Neural progenitor cell (in vitro differentiated cells): ENCODE measurements at regions not wholly inside any gene's neighbourhood (a gene's known extent, or its start where the extent isn't known, plus 50 kb on each side); places are given as distances from the start of the nearest gene placed in this dataset.

Source experiments
- DNase-seq: peaks from one replicate; pipeline ENCODE4 v3.0.0-alpha.2; 2016; ENCODE audit warnings: low spot score
- H2AFZ ChIP-seq: fragments of 200-600 bp; sonication (generic); replicated peaks from 2 replicates; pipeline ENCODE4 v1.6.1; 2016; ENCODE audit warnings: antibody characterized with exemption
- H3F3A ChIP-seq: fragments of 200-600 bp; sonication (generic); 2 replicates; pipeline ENCODE4 v1.6.1; 2016; ENCODE audit warnings: antibody characterized with exemption, low read depth
- H3K27ac ChIP-seq: fragments of 200-600 bp; sonication (generic); 2 replicates; pipeline ENCODE4 v1.5.1; 2016; ENCODE audit warnings: mild to moderate bottlenecking
- H3K27me3 ChIP-seq: fragments of 200-600 bp; sonication (generic); 2 replicates; pipeline ENCODE4 v1.6.1; 2016; ENCODE audit warnings: mild to moderate bottlenecking, moderate library complexity
- H3K36me3 ChIP-seq: fragments of 200-600 bp; sonication (generic); 2 replicates; pipeline ENCODE4 v1.5.1; 2016
- H3K4me1 ChIP-seq: fragments of 200-600 bp; sonication (generic); 2 replicates; pipeline ENCODE4 v1.6.1; 2016; ENCODE audit warnings: mixed run types
- H3K4me2 ChIP-seq: fragments of 200-600 bp; sonication (generic); 2 replicates; pipeline ENCODE4 v1.6.1; 2016
- H3K4me3 ChIP-seq: fragments of 200-600 bp; sonication (generic); 2 replicates; pipeline ENCODE4 v1.5.1; 2016
- H3K79me2 ChIP-seq: fragments of 200-600 bp; sonication (generic); 2 replicates; pipeline ENCODE4 v1.6.1; 2016; ENCODE audit warnings: low read depth
- H3K9ac ChIP-seq: fragments of 200-600 bp; sonication (generic); 2 replicates; pipeline ENCODE4 v1.6.1; 2016
- H3K9me3 ChIP-seq: fragments of 200-600 bp; sonication (generic); 2 replicates; pipeline ENCODE4 v1.5.1; 2016; ENCODE audit warnings: low read depth
- H4K20me1 ChIP-seq: fragments of 200-600 bp; sonication (generic); 2 replicates; pipeline ENCODE4 v1.6.1; 2016; ENCODE audit warnings: low read depth
- H3K27ac Mint-ChIP-seq: 3 replicates; pipeline ENCODE4 v1.8.0; 2021; ENCODE audit warnings: mixed read lengths
- H3K27me3 Mint-ChIP-seq: 2 replicates; pipeline ENCODE4 v1.8.0; 2022; ENCODE audit warnings: low read depth, mild to moderate bottlenecking, inconsistent platforms, moderate library complexity, mixed read lengths; ENCODE audit not compliant: insufficient read depth
- H3K36me3 Mint-ChIP-seq: 3 replicates; pipeline ENCODE4 v1.8.0; 2021; ENCODE audit warnings: mixed read lengths
- H3K4me1 Mint-ChIP-seq: 3 replicates; pipeline ENCODE4 v1.8.0; 2021; ENCODE audit warnings: mixed read lengths
- H3K4me3 Mint-ChIP-seq: 3 replicates; pipeline ENCODE4 v1.8.0; 2021; ENCODE audit warnings: mild to moderate bottlenecking, moderate library complexity, mixed read lengths
- H3K9me3 Mint-ChIP-seq: 3 replicates; pipeline ENCODE4 v1.8.0; 2020; ENCODE audit warnings: mixed read lengths
- EZH2 ChIP-seq: fragments of 200-600 bp; sonication (generic); IDR thresholded peaks from 2 replicates; pipeline ENCODE4 v1.6.1; 2017; ENCODE audit warnings: antibody characterized with exemption, mild to moderate bottlenecking, moderate library complexity
- EZH2phosphoT487 ChIP-seq: fragments of 200-600 bp; sonication (generic); IDR thresholded peaks from 2 replicates; pipeline ENCODE4 v1.6.1; 2017; ENCODE audit warnings: antibody characterized with exemption
- TF ChIP-seq, protein P1 (sequence below): fragments of 200-600 bp; sonication (generic); IDR thresholded peaks from 2 replicates; pipeline ENCODE4 v1.5.1; 2017; ENCODE audit warnings: antibody characterized with exemption, mild to moderate bottlenecking

DNA sequence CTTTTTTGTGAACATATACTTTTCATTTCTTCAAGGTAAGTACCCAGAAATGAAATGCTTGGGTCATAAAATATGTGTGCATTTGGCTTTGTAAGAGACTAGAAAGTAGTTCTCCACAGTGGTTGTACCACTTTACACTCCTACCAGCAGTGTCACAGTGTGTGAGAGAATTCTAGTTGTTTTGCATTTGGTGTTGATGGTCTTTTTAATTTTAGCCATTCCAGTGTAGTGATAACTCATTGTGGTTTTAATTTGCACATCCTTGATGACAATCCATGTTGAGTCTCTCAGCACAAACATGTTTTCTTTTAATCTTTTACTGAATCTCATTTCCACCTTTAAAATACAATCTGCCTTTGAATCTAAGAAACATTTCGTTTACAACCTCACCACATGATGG lies 402.5 kb upstream of the ETAA1 start:
- Histone ChIP-seq H3K79me2 (no peaks in the 10 kb centered on the region), H3K36me3 (no peaks in the 10 kb centered on the region), H3K27me3 (no peaks in the 10 kb centered on the region), H4K20me1 (no peaks in the 10 kb centered on the region), H3K4me2 (no peak overlapping the region), H3K4me3 (no peak overlapping the region), H3K4me1 (no peaks in the 10 kb centered on the region), H2AFZ (no peak overlapping the region), H3K9ac (no peak overlapping the region), H3K27ac (no peak overlapping the region), H3F3A (no peaks in the 10 kb centered on the region), H3K9me3 (no peaks in the 10 kb centered on the region)
- Mint-ChIP-seq H3K4me3 (no peak overlapping the region), H3K27me3 (no peaks in the 10 kb centered on the region), H3K36me3 (no peaks in the 10 kb centered on the region), H3K27ac (no peak overlapping the region), H3K4me1 (no peaks in the 10 kb centered on the region), H3K9me3 (no peaks in the 10 kb centered on the region)
- TF ChIP-seq EZH2phosphoT487 (no peak), EZH2 (no peak)
- TF ChIP-seq, protein P1, sequence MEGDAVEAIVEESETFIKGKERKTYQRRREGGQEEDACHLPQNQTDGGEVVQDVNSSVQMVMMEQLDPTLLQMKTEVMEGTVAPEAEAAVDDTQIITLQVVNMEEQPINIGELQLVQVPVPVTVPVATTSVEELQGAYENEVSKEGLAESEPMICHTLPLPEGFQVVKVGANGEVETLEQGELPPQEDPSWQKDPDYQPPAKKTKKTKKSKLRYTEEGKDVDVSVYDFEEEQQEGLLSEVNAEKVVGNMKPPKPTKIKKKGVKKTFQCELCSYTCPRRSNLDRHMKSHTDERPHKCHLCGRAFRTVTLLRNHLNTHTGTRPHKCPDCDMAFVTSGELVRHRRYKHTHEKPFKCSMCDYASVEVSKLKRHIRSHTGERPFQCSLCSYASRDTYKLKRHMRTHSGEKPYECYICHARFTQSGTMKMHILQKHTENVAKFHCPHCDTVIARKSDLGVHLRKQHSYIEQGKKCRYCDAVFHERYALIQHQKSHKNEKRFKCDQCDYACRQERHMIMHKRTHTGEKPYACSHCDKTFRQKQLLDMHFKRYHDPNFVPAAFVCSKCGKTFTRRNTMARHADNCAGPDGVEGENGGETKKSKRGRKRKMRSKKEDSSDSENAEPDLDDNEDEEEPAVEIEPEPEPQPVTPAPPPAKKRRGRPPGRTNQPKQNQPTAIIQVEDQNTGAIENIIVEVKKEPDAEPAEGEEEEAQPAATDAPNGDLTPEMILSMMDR, result no peak
- no peak for DNase-seq

DNA sequence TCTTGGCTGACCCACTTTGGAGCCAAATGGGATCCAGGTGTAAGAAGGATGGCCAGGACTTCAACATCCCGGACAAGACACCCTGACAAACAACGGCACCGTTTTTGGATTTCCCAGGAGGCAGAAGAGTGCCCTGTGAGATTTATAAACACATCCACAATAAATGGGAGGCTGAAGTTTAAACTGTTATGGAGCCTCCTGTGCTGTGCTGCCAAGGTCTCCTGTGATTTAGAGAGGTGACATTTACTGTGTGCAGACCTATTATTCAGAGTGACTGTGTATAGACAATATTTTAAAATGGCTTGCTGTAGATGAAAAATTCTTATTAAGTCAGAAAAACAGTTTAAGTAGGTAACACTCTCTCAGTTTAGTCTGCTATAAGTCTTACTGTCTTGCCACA lies 401.5 kb upstream of the ETAA1 start:
- no peaks in the 10 kb centered on the region for H3K4me1 ChIP-seq
- no peaks in the 10 kb centered on the region for H3K4me1 Mint-ChIP-seq
- no peaks in the 10 kb centered on the region for H3K27me3 ChIP-seq
- H3K9me3 Mint-ChIP-seq, result no peaks in the 10 kb centered on the region
- no peaks in the 10 kb centered on the region for H3K36me3 Mint-ChIP-seq
- H3F3A ChIP-seq, result no peaks in the 10 kb centered on the region
- H3K4me3 Mint-ChIP-seq, result no peak overlapping the region
- H2AFZ ChIP-seq, result no peak overlapping the region
- no peaks in the 10 kb centered on the region for H3K27me3 Mint-ChIP-seq
- no peaks in the 10 kb centered on the region for H3K79me2 ChIP-seq
- TF ChIP-seq EZH2phosphoT487, result no peak
- TF ChIP-seq, protein P1, result no peak
- TF ChIP-seq EZH2, result no peak
- no peak overlapping the region for H3K27ac ChIP-seq
- H3K9ac ChIP-seq, result no peak overlapping the region
- H3K36me3 ChIP-seq, result no peaks in the 10 kb centered on the region
- no peak overlapping the region for H3K27ac Mint-ChIP-seq
- H3K4me2 ChIP-seq, result no peak overlapping the region
- no peak overlapping the region for H3K4me3 ChIP-seq
- no peaks in the 10 kb centered on the region for H3K9me3 ChIP-seq
- H4K20me1 ChIP-seq, result no peaks in the 10 kb centered on the region
- no peak for DNase-seq

DNA sequence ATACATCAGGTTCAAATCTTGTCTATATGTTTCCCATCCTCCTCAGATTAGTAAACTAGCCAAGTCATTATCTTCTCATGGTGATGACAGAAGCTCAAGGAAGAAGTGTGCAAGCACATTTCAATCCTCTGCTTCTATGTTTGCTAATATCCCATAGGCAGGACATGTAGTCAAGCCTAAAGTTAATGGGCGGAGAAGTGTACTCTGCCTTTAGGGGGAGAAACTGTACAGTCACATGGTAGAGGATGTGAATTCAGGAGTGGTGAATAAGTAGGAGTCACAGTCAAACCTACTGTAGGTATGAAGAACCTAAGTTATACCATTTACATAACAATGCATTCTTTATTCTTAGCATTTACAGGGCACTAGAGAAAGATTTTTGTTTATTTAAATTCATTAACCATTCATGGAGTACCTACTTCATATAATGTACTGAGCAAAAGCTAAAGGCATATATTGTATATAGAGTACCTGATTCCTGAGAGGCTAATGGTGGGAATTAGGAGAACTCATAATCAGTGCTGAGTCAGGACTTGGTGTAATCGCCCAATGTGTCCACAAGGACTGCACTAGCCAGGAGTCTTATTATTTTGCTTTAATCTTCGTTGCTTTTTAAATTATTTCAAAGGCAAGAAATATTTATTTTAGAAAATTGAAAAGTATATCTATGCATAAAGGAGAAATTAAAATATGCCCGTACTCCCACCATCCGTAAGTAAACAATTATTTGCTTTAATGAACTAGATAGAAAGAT lies 394.3 kb upstream of the ETAA1 start:
- DNase-seq, result no peak
- no peak overlapping the region for H3K27ac ChIP-seq
- Mint-ChIP-seq H3K4me1 (no peaks in the 10 kb centered on the region), H3K27me3 (no peaks in the 10 kb centered on the region), H3K27ac (no peak overlapping the region), H3K4me3 (no peak overlapping the region), H3K36me3 (no peaks in the 10 kb centered on the region), H3K9me3 (no peaks in the 10 kb centered on the region)
- H3K79me2 ChIP-seq, result no peaks in the 10 kb centered on the region
- H3K9ac ChIP-seq, result no peak overlapping the region
- no peak overlapping the region for H2AFZ ChIP-seq
- H3K36me3 ChIP-seq, result no peaks in the 10 kb centered on the region
- no peaks in the 10 kb centered on the region for H3K4me1 ChIP-seq
- no peak overlapping the region for H3K4me3 ChIP-seq
- TF ChIP-seq EZH2phosphoT487, result no peak
- no peak for TF ChIP-seq EZH2
- TF ChIP-seq, protein P1, result peak; percentile 33
- H3K4me2 ChIP-seq, result no peak overlapping the region
- H3F3A ChIP-seq, result no peaks in the 10 kb centered on the region
- no peaks in the 10 kb centered on the region for H3K9me3 ChIP-seq
- no peaks in the 10 kb centered on the region for H4K20me1 ChIP-seq
- no peaks in the 10 kb centered on the region for H3K27me3 ChIP-seq
